Neutrophil (primary cell): ENCODE measurements at regions not wholly inside any gene's neighbourhood (a gene's known extent, or its start where the extent isn't known, plus 50 kb on each side); places are given as distances from the start of the nearest gene placed in this dataset.

Source experiments
- H3K27ac ChIP-seq: fragments of 200-600 bp; sonication (generic); 2 replicates; pipeline ENCODE4 v1.5.1; 2016; ENCODE audit warnings: mild to moderate bottlenecking, moderate library complexity
- H3K27me3 ChIP-seq: fragments of 200-600 bp; sonication (generic); 2 replicates; pipeline ENCODE4 v1.6.0; 2016; ENCODE audit warnings: mild to moderate bottlenecking
- H3K36me3 ChIP-seq: fragments of 200-600 bp; sonication (generic); 2 replicates; pipeline ENCODE4 v1.5.1; 2017
- H3K4me1 ChIP-seq, 2 experiments: fragments of 200-600 bp in 1 of 2; sonication (generic) in 1 of 2; 1 replicate in 1 of 2; 2 replicates in 1 of 2; pipeline versions ENCODE4 v1.5.1 to v1.6.1; 2013 to 2016; ENCODE audit warnings: low read depth in 1 of 2, low read length in 1 of 2, mild to moderate bottlenecking in 1 of 2, moderate library complexity in 1 of 2; ENCODE audit not compliant: control insufficient read depth in 1 of 2, insufficient read depth in 1 of 2
- H3K4me3 ChIP-seq, 2 experiments: fragments of 200-600 bp in 1 of 2; sonication (generic) in 1 of 2; 1 replicate in 1 of 2; 2 replicates in 1 of 2; pipeline ENCODE4 v1.5.1; 2013 to 2016; ENCODE audit warnings: low read depth in 1 of 2, low read length in 1 of 2, mild to moderate bottlenecking in 1 of 2, moderate library complexity in 1 of 2
- H3K9me3 ChIP-seq: fragments of 200-600 bp; sonication (generic); 2 replicates; pipeline ENCODE4 v1.5.1; 2016
- CTCF ChIP-seq: fragments of 200-600 bp; sonication (generic); IDR thresholded peaks from 2 replicates; pipeline ENCODE4 v1.5.1; 2016; ENCODE audit warnings: antibody characterized with exemption

- TF ChIP-seq CTCF: no peak
- Histone ChIP-seq H3K27me3 (no peaks in the 10 kb centered on the region), H3K4me1 (no peaks in the 10 kb centered on the region), H3K27ac (no peak overlapping the region), H3K9me3 (no peaks in the 10 kb centered on the region), H3K36me3 (no peaks in the 10 kb centered on the region), H3K4me3 (no peak overlapping the region)
Measured at GRCh38 chr4:130559268-130559667, 1463.3 kb downstream of the C4orf33 start.

GRCh38 chr4:130563185-130563888 is 1467.4 kb downstream of the C4orf33 start:
- no peaks in the 10 kb centered on the region for H3K4me1 ChIP-seq
- no peaks in the 10 kb centered on the region for H3K27me3 ChIP-seq
- no peak for TF ChIP-seq CTCF
- no peak overlapping the region for H3K27ac ChIP-seq
- H3K36me3 ChIP-seq: no peaks in the 10 kb centered on the region
- H3K9me3 ChIP-seq: no peaks in the 10 kb centered on the region
- H3K4me3 ChIP-seq: no peak overlapping the region

GRCh38 chr4:130563889-130564418 is 1468.0 kb downstream of the C4orf33 start:
- Histone ChIP-seq H3K9me3 (no peaks in the 10 kb centered on the region), H3K27ac (no peak overlapping the region), H3K4me1 (no peaks in the 10 kb centered on the region), H3K36me3 (no peaks in the 10 kb centered on the region), H3K27me3 (no peaks in the 10 kb centered on the region), H3K4me3 (no peak overlapping the region)
- TF ChIP-seq CTCF: no peak

- Histone ChIP-seq H3K27me3 (no peaks in the 10 kb centered on the region), H3K9me3 (no peaks in the 10 kb centered on the region), H3K27ac (no peak overlapping the region), H3K4me3 (no peak overlapping the region), H3K4me1 (no peaks in the 10 kb centered on the region), H3K36me3 (no peaks in the 10 kb centered on the region)
- no peak for TF ChIP-seq CTCF
Measured at GRCh38 chr4:130568746-130569145, 1472.8 kb downstream of the C4orf33 start.

GRCh38 chr4:130573742-130574141 is 1477.8 kb downstream of the C4orf33 start:
- Histone ChIP-seq H3K27ac (no peak overlapping the region), H3K4me3 (no peak overlapping the region), H3K36me3 (no peaks in the 10 kb centered on the region), H3K27me3 (no peaks in the 10 kb centered on the region), H3K9me3 (no peaks in the 10 kb centered on the region), H3K4me1 (no peaks in the 10 kb centered on the region)
- no peak for TF ChIP-seq CTCF
